Spleen (tissue), 11 donors: ENCODE measurements at regions not wholly inside any gene's neighbourhood (a gene's known extent, or its start where the extent isn't known, plus 50 kb on each side); places are given as distances from the start of the nearest gene placed in this dataset.
A peak's percentile ranks its signal among the peaks of the same experiment; 100 is the strongest.

Experiments
- DNase-seq: peaks from one replicate; pipeline ENCODE4 v3.0.0-alpha.2; 2020
- H3K27ac ChIP-seq, 8 donors: fragments of 200-600 bp; sonication (generic) in 7 of 8; 1 replicate in 4 of 8; 2 replicates in 4 of 8; pipeline versions ENCODE4 v1.5.0 to v1.8.0; 2016 to 2021; ENCODE audit warnings: inconsistent platforms in 4 of 8, mild to moderate bottlenecking in 4 of 8, moderate library complexity in 1 of 8
- H3K27me3 ChIP-seq, 7 donors: fragments of 200-600 bp; sonication (generic) in 6 of 7; replicated peaks in 1 of 7; 1 replicate in 4 of 7; 2 replicates in 3 of 7; pipeline versions ENCODE4 v1.5.0 to v1.8.0; 2016 to 2021; ENCODE audit warnings: inconsistent platforms in 3 of 7, mild to moderate bottlenecking in 1 of 7
- H3K36me3 ChIP-seq, 6 donors: fragments of 200-600 bp; sonication (generic) in 5 of 6; 1 replicate in 4 of 6; 2 replicates in 2 of 6; pipeline versions ENCODE4 v1.5.0 to v1.8.0; 2016 to 2021; ENCODE audit warnings: inconsistent platforms in 2 of 6
- H3K4me1 ChIP-seq, 6 donors: fragments of 200-600 bp; sonication (generic) in 5 of 6; 1 replicate in 3 of 6; 2 replicates in 3 of 6; pipeline versions ENCODE4 v1.5.0 to v1.8.0; 2016 to 2021; ENCODE audit warnings: inconsistent platforms in 3 of 6
- H3K4me3 ChIP-seq, 8 donors: fragments of 200-600 bp; sonication (generic) in 7 of 8; 1 replicate in 4 of 8; 2 replicates in 4 of 8; pipeline versions ENCODE4 v1.5.0 to v1.8.0; 2016 to 2021; ENCODE audit warnings: inconsistent platforms in 4 of 8, mild to moderate bottlenecking in 4 of 8, moderate library complexity in 2 of 8
- H3K9me3 ChIP-seq, 8 donors: fragments of 200-600 bp; sonication (generic) in 7 of 8; 1 replicate in 4 of 8; 2 replicates in 4 of 8; pipeline versions ENCODE4 v1.5.0 to v1.8.0; 2016 to 2021; ENCODE audit warnings: inconsistent platforms in 4 of 8
- CTCF ChIP-seq, 11 experiments: fragments of 200-600 bp in 7 of 11; fragments of 450-650 bp in 4 of 11; sonication (generic) in 4 of 11; IDR thresholded peaks in 8 of 11; conservative IDR thresholded peaks in 3 of 11; 1 replicate in 7 of 11; 2 replicates in 4 of 11; pipeline versions ENCODE4 v1.4.0 to v1.8.0; 2016 to 2021; ENCODE audit warnings: antibody characterized with exemption in 11 of 11, inconsistent platforms in 4 of 11, mild to moderate bottlenecking in 1 of 11
- POLR2A ChIP-seq, 3 donors: fragments of 450-650 bp; IDR thresholded peaks; one replicate each; pipeline ENCODE4 v1.5.1; 2017; ENCODE audit warnings: antibody characterized with exemption in 3 of 3, mild to moderate bottlenecking in 1 of 3
- POLR2AphosphoS5 ChIP-seq, 3 donors: sonication (generic); formaldehyde crosslinking; IDR thresholded peaks; one replicate each; pipeline ENCODE4 v1.5.1; 2017; ENCODE audit warnings: antibody characterized with exemption in 3 of 3
- WGBS, 5 donors: extraction: QIAGEN DNeasy Blood & Tissue Kit in 3 of 5; methylation state at CpG; one replicate each; pipeline versions ENCODE4 v1.1.5 to v1.1.7; 2013 to 2018; 5-methylcytosine and 5-hydroxymethylcytosine counted together
- intact Hi-C: fragments of 100-400 bp; cut with DNase I; formaldehyde crosslinking; loops from one replicate; pipeline ENCODE4 v1.15.0; 2023; ENCODE audit warnings: low total_unique reads
- donor health status: healthy with polysubstance abuse.
- donor health status: DM: no; HTN: no; CAD: no; lungs with moderate emphysema.
- donor health status: DM: no; HTN: no; CAD: no.
- donor health status: Bipolar disorder and iron deficiency.
- donor health status: healthy.
- donor health status: DM: no; HTN: no; CAD: no.
- donor health status: DM: yes; HTN: yes; CAD: no.

- no peaks in the 10 kb centered on the region for H3K27me3 ChIP-seq
- no peak overlapping the region for H3K4me3 ChIP-seq
- H3K4me1 ChIP-seq, result no peaks in the 10 kb centered on the region
- H3K9me3 ChIP-seq, result peaks cover 0 to 3% (median 0%) of the 10 kb centered on the region in 8 donors
- intact Hi-C loops, result no loop called here
- WGBS, 5 donors, result 31 to 45% (median 36%) methylated on average over 11 of the region's 11 CpGs
- no peaks in the 10 kb centered on the region for H3K36me3 ChIP-seq
- TF ChIP-seq POLR2AphosphoS5 (IDR thresholded peaks at IDR 0.05), result no peak
- TF ChIP-seq POLR2A (IDR thresholded peaks at IDR 0.05), result no peak
- TF ChIP-seq CTCF (IDR thresholded peaks at IDR 0.05 in 8 of 11, conservative IDR thresholded peaks at IDR 0.05 in 3 of 11), result peak in 7 of 11 experiments; percentile 7 to 34 (median 15)
- H3K27ac ChIP-seq, result no peak overlapping the region
- DNase-seq, result peak; percentile 76
Observed at GRCh38 chr6:85126485-85127167, 323.3 kb upstream of the NT5E start.

DNA sequence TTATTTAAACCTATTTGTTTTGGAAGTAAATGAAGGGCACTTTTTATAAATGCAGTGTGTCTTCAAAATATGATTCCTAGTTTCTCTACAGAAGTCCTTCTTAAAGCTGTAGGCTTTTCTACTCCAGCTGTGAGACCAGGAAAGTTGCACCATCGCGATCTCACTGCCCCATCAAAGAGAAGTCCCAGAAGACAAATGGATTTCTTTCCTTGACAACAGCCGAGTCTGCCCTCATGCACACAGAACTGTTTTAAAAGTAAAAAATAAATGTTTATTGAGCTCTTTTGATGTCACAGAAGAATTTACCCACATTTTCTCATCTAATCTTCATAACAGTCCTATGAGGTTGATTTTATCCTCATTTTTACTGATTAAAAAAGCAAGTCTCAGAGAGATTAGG lies 324.4 kb upstream of the NT5E start:
- WGBS, 5 donors, result 49 to 61% (median 55%) methylated on average over 3 of the region's 3 CpGs
- DNase-seq, result no peak
- H3K9me3 ChIP-seq, result peaks cover 0 to 3% (median 0%) of the 10 kb centered on the region in 8 donors
- no peaks in the 10 kb centered on the region for H3K36me3 ChIP-seq
- no peaks in the 10 kb centered on the region for H3K27me3 ChIP-seq
- H3K27ac ChIP-seq, result no peak overlapping the region
- H3K4me1 ChIP-seq, result no peaks in the 10 kb centered on the region
- no peak overlapping the region for H3K4me3 ChIP-seq
- intact Hi-C loops, result no loop called here
- TF ChIP-seq POLR2A (IDR thresholded peaks at IDR 0.05), result no peak
- TF ChIP-seq CTCF (IDR thresholded peaks at IDR 0.05 in 8 of 11, conservative IDR thresholded peaks at IDR 0.05 in 3 of 11), result no peak
- no peak for TF ChIP-seq POLR2AphosphoS5 (IDR thresholded peaks at IDR 0.05)

DNA sequence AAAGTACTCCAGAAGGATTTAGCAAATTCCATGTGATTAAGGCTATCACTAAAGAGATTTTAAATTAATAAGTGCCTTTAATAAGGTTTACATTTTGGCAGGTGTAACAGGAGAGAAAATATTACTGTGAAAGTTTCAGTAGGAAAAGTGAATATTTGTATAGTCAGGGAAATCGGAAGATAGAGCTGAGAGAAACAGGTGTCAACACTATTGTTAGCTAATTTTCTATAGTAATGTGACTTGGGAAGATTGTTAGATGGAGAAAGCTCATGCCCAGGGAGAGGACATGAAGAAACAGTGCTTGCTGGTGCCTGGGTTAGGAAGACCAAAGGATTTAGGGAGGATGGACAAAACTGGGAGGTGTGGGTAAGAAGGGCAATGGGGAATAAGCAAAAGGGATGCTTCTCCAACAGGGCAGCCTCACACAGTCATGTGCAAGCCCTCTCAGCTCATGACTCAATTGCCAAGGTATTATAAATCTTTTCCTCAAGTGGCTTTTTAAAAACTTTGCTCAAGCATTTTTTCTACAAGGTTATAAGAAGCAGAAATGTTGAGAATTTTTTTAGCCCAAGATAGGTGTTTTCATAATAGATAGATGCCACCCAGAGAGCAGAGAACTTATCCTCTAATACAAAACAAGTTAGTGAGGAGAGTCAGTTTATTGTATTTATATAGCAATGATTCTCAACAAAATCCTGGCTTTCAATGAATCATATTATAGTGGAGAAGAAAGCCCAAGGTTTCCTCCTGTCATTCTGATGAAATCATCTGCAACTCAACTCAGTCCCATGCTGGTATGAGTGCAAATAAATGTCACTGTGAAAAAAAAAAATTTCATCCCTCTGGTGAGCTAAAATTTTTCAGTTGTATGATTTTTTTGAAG lies 325.2 kb upstream of the NT5E start:
- intact Hi-C loops, result no loop called here
- Histone ChIP-seq H3K9me3 (peaks cover 0 to 3% (median 0%) of the 10 kb centered on the region in 8 donors), H3K27ac (no peak overlapping the region), H3K36me3 (no peaks in the 10 kb centered on the region), H3K4me1 (no peaks in the 10 kb centered on the region), H3K27me3 (no peaks in the 10 kb centered on the region), H3K4me3 (no peak overlapping the region)
- TF ChIP-seq POLR2AphosphoS5 (IDR thresholded peaks at IDR 0.05) (no peak), POLR2A (IDR thresholded peaks at IDR 0.05) (no peak), CTCF (IDR thresholded peaks at IDR 0.05 in 8 of 11, conservative IDR thresholded peaks at IDR 0.05 in 3 of 11) (no peak)
- no peak for DNase-seq
- WGBS, 5 donors, result 84 to 100% (median 88%) methylated on average over 1 of the region's 1 CpG

- Histone ChIP-seq H3K27me3 (no peaks in the 10 kb centered on the region), H3K27ac (no peak overlapping the region), H3K4me1 (no peaks in the 10 kb centered on the region), H3K9me3 (peaks cover 0 to 3% (median 0%) of the 10 kb centered on the region in 8 donors), H3K4me3 (no peak overlapping the region), H3K36me3 (no peaks in the 10 kb centered on the region)
- no peak for TF ChIP-seq POLR2AphosphoS5 (IDR thresholded peaks at IDR 0.05)
- no peak for DNase-seq
- intact Hi-C loops, result no loop called here
- 50 to 68% (median 55%) methylated on average over 1 of the region's 1 CpG for WGBS, 5 donors
Observed at GRCh38 chr6:85121158-85121557, 328.7 kb upstream of the NT5E start.
